ENCODE measurements at regions not wholly inside any gene's neighbourhood (a gene's known extent, or its start where the extent isn't known, plus 50 kb on each side); places are given as distances from the start of the nearest gene placed in this dataset.

DNA sequence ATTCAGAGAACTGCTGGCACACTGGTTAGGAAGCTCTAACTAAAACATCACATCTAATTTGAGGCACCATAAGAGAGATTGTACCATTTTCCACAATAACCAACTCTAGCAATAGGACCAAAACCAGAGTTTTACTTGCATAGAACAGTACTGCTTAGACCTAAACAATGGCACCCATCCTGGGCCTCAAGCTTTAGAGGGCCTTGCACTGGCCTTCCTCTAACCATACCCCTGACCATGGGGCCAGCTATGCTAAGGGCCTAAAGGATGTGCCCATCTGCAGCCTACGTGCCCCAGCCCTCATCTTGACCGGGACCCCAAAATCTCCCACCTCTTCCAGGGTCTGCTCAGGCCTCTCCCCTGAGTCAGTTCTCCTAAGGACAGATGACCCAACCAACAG, 74.4 kb upstream of the ARHGAP32 start:
- no peak for DNase-seq (ENCODE audit: low read depth in 2 of 2)

DNA sequence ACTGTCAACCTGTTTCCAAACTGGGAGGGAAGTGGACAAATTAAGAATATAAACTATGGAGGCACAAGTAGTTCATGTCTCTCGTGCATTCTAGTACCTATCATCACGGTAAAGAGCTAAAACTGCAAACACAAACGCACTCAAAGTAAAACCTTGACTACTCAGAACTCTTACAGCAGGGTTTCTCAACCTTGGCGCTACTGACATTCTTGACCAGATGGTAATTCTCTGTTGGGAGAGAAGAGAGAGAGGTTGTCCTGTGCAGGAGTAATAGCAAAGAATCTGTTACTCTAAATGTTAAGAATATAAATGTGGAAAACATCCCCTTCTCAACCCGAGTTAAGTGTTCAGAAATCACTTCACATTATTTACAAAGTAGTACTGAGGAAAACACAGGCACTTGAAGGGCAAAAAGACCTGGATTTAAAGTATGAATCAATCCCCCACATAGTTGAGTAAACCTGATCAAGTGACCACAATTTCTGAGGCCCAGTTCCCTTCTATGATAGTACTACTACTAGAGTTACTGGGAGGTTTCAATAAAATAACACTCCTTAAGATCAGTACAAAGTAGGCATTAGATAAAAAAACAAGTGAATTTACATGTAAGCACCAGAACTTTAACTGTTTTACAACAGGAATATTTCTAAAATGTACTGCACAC, 73.1 kb upstream of the ARHGAP32 start:
- no peak for DNase-seq (ENCODE audit: low read depth in 2 of 2)

DNA sequence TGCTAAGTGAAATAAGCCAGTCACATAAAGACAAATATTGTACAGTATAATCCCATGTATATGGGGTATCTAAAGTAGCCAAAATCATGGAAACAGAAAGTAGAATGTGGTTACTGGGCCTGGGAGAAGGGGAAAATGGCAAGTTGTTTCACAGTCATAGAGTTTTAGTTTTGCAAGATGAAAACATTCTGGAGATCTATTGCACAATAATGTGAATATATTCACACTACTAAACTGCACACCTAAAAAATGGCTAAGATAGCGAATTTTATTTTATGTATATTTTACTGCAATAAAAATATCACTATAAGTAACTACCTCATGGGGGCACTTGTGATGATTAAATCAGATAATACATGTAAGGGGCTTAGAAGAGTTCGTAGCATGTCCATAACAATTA, 72.0 kb upstream of the ARHGAP32 start:
- no peak for DNase-seq (ENCODE audit: low read depth in 2 of 2)

DNA sequence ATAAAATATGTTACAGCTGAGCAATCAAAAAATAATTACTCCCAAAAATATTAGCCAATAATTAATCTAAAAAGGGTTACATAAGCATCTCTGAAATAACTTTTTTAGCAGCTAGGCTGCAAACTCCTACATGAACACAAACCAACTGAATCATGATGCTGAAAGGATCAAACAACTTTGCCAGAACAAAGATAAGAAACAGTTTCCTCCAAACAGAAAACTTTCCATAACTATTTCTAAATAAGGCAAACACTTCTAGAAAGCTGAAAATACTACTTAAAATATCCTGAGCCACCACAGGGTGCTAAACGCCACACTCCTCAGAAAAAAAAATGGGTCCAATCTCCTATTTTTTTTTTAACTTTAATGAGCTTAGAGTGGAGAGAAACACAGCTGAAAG, 68.6 kb upstream of the ARHGAP32 start:
- DNase-seq (ENCODE audit: low read depth in 2 of 2), result no peak

DNA sequence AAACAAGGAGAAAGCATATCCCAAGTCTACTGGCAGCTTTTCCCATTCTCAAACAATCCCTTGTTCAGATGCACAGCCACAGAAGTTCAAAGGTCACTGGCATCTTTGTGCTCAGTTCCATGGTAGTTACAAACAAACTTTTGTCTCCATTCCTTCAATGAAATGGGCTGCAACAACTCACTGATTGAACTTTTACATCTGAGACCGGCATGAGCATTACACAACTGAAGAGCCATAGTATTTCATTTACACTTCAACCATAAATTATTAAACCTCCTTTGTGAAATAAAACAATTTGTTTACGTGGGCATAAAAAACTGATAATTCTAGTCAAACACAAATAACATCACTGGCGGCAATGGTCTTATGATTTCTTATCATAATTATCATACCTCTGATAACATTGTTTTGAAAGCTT, 67.8 kb upstream of the ARHGAP32 start:
- no peak for DNase-seq (ENCODE audit: low read depth in 2 of 2)

DNA sequence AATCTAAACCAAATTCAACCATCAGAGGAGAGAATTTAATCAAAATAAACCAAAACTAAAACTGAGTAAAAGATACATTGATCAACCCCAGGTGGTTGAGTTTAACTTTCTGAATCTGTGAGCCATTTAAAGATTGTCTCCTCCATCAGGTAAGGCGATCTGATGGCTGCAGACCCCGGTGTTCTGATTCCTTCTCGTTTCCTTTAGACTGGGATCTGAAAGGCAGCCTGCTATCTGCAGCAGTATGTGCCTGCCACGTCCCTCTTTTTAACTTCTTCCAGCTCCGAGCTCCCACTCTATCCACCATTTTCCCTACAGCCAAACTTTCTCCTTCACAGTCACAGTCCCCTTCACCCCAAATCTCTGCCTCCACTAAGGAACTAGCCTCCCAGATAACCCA, 66.1 kb upstream of the ARHGAP32 start:
- DNase-seq (ENCODE audit: low read depth in 2 of 2), result no peak

DNA sequence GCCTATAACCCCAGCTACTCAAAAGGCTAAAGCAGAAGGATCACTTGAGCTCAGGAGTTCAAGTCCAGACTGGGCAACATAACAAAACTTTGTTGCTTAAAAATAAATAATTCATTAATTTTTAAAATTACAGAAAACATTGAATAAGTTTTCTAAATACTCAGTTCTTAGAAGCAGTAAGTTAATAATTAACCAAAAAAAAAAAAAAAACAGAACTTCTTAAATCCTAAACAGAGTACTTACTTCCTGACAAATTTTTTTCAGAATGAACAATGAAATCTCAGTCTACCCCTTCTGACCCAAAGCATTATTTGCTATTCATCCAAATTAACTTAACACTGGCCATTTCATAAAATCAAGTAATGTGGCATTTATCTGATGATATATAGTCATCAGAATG, 65.4 kb upstream of the ARHGAP32 start:
- no peak for DNase-seq (ENCODE audit: low read depth in 2 of 2)

DNA sequence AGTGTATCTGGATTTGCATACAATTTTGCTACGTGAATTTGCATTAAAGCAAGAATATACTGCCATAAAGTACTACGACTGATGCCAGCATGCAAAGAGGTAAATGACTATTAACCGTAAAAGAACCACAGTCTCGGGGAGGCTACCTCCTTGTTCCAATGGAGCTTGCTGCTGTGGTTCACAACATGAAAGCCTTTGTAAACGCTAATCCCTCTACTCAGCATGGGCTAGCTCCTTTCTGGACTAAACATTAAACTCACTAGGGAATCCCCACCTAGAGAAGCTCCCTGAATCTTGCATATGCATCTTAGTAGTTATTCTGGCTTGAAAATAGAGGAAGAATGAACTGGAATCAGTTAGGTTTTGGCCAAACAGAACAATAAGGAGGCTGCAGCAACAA, 60.5 kb upstream of the ARHGAP32 start:
- no peak for DNase-seq (ENCODE audit: low read depth in 2 of 2)

DNA sequence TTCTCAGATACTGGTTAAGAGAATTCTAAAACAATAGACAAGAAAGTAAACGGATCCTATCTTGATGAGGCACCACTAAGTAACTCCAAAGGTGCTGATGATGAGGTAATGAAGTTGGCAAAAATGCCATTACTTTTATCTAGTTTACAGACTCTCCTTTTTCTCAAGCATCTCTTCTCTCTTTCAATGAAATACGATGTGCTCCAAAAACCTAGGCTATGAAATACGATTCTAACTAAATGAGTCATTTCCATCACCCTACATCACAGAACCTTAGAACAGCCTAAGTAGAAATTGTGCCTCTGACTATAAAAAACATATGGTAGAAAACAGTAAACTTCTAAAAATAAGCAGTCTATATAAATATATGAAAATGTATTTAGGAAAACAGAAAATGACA, 58.9 kb upstream of the ARHGAP32 start:
- DNase-seq (ENCODE audit: low read depth in 2 of 2), result no peak

DNA sequence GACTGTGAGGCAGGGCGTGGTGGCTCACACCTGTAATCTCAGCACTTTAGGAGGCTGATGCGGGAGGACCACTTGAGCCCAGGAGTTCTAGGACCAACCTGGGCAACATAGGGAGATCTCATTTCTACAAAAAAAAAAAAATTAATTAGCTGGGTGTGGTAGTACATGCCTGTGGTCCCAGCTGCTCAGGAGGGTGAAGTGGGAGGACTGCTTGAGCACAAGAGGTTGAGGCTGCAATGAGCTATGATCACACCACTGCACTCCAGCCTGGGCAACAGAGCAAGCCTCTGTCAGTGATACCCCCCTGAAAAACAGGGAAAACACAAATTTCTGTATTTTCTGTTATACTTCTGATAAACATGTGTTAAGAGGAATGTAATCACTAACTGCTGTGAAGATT, 57.8 kb upstream of the ARHGAP32 start:
- no peak for DNase-seq (ENCODE audit: low read depth in 2 of 2)

DNA sequence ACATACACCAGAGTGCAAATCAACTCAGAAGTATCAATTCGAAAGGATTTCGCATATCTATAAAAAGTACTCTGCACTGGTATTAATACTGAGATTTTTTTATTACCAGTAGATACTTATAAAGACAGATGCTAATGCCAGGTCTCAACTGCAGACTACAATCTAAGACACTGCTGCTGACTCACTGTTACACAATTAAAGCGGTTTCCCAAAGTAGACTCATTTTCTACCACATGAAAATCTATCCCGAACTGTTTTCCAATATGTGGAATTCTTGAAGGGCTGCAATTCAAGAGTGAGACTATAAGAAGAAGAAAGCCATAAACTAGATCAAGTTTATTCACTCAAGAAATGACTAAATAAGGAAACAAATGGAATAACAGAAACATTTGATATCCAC, 57.2 kb upstream of the ARHGAP32 start:
- DNase-seq (ENCODE audit: low read depth in 2 of 2), result no peak

DNA sequence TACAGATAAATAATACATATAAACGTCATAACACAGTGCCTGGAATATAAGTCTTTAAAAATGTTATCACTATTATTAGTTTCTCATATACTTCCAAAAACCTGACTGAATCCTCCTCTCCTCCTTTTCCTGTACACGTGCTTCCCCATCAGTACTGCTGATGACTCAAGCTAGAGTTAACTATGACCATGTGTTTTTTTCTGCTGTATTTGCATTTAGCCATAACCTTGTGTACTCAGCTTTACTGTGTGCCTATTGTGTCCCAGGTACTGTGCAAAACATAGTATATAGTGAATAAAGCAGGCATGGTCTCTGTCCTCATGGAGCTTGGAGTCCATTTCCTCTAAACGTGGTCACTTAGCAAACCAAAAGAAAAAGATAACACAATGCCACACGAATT, 56.5 kb upstream of the ARHGAP32 start:
- DNase-seq (ENCODE audit: low read depth in 2 of 2), result no peak

DNA sequence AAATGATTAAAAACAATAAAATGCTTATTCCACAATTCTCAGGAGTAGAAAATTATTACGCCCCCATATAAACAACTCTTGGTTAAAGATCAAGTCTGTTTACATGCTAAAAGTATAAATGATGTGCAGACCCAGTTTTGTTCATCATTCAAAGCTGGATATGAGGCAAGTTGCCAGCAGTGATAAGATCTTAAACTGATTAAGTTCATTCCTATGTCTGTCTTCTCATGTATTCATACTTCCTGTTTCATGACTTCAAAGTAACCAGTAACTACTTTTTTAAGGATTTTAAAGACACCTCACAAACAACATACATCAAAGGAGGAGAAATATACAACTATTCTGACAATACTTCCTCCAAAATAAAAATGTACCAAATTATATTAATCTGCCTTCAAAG, 55.0 kb upstream of the ARHGAP32 start:
- DNase-seq (ENCODE audit: low read depth in 2 of 2), result no peak

DNA sequence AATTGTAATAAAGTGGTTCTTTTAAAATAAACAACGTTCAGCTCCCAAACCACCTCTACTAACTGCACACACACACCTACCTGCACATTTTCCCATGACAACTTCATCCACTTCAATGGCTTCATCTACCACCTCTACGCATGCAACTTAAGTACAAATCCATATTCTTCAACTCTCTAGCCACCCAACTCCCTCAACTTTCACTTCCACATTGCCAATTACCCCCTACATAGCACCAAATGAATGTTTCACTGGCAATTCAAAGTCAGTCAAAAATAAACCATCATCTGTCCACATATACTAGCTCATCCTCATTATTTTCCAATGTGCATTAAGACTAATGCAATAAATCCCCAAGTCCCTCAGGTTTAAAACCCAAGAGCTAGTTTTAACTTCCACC, 50.7 kb upstream of the ARHGAP32 start:
- no peak for DNase-seq (ENCODE audit: low read depth in 2 of 2)
